ENCODE measurements at regions not wholly inside any gene's neighbourhood (a gene's known extent, or its start where the extent isn't known, plus 50 kb on each side); places are given as distances from the start of the nearest gene placed in this dataset.

GRCh38 chr4:137427411-137427810, 104.9 kb downstream of the PCDH18 start:
- no peak overlapping the region for H3K4me3 ChIP-seq (ENCODE audit: low read length)
- no peak for DNase-seq (ENCODE audit: low read depth)
- TF ChIP-seq, protein P1, sequence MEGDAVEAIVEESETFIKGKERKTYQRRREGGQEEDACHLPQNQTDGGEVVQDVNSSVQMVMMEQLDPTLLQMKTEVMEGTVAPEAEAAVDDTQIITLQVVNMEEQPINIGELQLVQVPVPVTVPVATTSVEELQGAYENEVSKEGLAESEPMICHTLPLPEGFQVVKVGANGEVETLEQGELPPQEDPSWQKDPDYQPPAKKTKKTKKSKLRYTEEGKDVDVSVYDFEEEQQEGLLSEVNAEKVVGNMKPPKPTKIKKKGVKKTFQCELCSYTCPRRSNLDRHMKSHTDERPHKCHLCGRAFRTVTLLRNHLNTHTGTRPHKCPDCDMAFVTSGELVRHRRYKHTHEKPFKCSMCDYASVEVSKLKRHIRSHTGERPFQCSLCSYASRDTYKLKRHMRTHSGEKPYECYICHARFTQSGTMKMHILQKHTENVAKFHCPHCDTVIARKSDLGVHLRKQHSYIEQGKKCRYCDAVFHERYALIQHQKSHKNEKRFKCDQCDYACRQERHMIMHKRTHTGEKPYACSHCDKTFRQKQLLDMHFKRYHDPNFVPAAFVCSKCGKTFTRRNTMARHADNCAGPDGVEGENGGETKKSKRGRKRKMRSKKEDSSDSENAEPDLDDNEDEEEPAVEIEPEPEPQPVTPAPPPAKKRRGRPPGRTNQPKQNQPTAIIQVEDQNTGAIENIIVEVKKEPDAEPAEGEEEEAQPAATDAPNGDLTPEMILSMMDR (conservative IDR thresholded peaks at IDR 0.05; ENCODE audit: low read depth, low read length) = no peak

DNA sequence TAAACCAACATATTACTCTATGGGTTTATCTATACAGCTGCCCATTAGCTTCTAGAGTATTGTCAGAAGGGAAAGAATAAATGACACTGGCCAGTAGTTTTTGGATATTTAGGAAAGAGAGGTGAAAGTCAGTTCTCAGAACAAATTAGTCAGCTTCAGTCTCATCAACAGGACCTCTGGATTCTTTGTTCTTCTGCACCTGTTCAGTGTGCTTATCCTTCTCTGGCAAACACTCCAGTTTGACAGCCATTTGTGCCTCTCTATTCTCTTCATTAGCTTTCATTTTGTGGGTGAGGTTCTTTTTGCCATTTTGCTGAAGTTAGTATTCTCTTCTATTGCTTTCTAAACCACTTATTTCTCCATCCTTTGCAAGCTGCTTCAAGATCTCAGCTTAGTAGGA, 107.0 kb downstream of the PCDH18 start:
- no peak overlapping the region for H3K4me3 ChIP-seq (ENCODE audit: low read length)
- TF ChIP-seq, protein P1 (conservative IDR thresholded peaks at IDR 0.05; ENCODE audit: low read depth, low read length) = no peak
- DNase-seq (ENCODE audit: low read depth) = no peak

DNA sequence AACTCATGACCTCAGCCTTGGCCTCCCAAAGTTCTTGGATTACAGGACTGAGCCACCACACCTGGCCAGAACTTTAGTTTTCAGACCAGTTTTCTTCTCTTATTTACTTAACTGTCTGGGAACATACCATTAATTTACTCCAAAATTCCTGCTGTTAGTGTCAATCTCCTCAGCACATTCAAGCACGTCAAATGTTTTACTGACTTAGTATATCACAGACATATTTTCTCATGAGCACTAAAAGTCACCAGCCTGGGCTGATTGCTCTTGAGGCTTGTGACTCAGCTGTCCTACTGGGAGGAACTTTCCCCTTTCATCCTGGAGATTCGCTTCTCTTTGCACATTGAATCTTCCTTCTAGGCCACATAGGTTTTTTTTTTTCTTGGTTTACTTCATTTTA, 109.6 kb downstream of the PCDH18 start:
- DNase-seq (ENCODE audit: low read depth) = no peak
- H3K4me3 ChIP-seq (ENCODE audit: low read length) = no peak overlapping the region
- TF ChIP-seq, protein P1 (conservative IDR thresholded peaks at IDR 0.05; ENCODE audit: low read depth, low read length) = no peak

GRCh38 chr4:137421796-137422195, 110.5 kb downstream of the PCDH18 start:
- TF ChIP-seq, protein P1 (conservative IDR thresholded peaks at IDR 0.05; ENCODE audit: low read depth, low read length) = no peak
- no peak overlapping the region for H3K4me3 ChIP-seq (ENCODE audit: low read length)
- DNase-seq (ENCODE audit: low read depth) = no peak

GRCh38 chr4:137420901-137421396, 111.3 kb downstream of the PCDH18 start:
- no peak for DNase-seq (ENCODE audit: low read depth)
- TF ChIP-seq, protein P1 (conservative IDR thresholded peaks at IDR 0.05; ENCODE audit: low read depth, low read length) = no peak
- no peak overlapping the region for H3K4me3 ChIP-seq (ENCODE audit: low read length)

DNA sequence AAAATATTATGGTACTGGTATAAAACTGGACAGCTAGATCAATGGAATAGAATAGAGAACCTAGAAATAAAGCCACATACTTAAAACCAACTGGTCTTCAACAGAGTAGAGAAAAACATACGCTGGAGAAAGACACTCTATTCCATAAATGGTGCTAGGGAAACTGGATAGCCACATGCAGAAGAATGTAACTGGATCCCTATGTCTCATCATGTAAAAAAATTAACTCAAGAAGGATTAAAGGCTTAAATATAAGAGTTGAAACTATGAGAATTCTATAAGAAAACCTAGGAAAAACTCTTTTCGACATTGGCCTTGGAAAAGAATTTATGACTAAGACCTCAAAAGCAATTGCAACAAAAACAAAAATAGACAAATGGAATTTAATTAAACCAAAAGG, 114.6 kb downstream of the PCDH18 start:
- TF ChIP-seq, protein P1 (conservative IDR thresholded peaks at IDR 0.05; ENCODE audit: low read depth, low read length) = no peak
- DNase-seq (ENCODE audit: low read depth) = peak; percentile 51

DNA sequence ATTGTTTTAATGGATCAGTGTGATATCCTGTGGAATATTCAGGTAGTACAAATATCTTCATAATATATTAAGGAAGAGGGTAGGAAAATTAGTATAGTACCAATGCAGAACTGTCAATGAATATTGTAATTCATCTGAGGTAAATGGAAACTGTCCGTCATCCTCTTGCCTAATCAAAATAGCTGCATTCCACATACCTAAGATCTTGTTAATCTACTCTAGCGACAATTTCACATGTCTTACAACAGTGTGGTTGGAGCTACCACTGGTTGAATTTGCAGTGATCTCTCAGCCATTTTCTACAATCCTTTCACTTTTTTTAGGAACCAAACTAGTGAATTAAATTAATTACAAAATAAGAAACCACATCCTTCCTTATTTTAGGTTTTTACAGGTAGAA, 117.5 kb downstream of the PCDH18 start:
- no peak for DNase-seq (ENCODE audit: low read depth)
- TF ChIP-seq, protein P1 (conservative IDR thresholded peaks at IDR 0.05; ENCODE audit: low read depth, low read length) = no peak
- no peak overlapping the region for H3K4me3 ChIP-seq (ENCODE audit: low read length)

More for the DNA sequence above, 114.6 kb downstream of the PCDH18 start:
- no peak overlapping the region for H3K4me3 ChIP-seq (ENCODE audit: low read length)
